ENCODE measurements at regions not wholly inside any gene's neighbourhood (a gene's known extent, or its start where the extent isn't known, plus 50 kb on each side); places are given as distances from the start of the nearest gene placed in this dataset.

DNA sequence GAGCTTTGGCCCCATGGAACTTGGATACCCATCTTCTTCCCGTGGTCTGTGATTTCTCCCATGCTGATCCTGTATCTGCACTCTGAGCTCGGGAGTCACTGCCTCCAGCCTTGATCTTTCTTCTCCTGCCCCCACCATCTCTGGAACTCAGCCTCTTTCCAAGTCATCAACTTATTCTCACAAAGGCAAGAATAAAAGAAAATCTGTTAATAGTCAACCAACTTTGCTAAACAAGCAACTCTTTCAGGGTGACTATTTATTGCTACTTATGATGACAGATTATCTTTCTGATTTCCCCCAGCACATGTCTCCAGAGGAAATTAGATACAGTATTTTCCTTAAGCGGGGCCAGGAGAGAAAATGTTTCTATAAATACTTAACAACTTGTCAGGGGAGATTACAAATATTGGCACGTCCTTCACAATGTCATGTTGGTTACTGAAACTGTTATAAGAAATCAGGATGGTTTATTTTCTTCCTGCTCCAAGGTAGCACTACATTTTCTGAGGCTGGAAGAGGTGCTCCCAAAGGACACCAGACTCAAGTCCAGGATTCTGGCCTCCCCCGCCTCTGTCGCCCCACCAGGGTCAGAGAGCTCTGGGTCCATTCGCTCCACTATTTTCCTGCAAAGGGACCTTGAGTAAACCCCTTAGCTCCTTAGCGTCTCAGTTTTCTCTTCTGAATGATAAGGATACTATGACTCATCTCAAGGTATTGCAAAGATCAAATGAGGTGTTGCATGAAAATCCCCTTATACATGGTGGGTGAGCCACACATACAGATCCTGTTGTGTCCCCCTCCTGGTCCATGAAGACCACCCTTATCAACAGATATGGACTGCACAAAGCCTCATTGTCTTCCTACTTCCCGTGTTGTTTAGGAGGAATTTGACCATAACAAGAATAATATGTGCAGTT lies 205.2 kb upstream of the WSCD1 start:
- Histone ChIP-seq H3K9me3 (ENCODE audit: control insufficient read depth, insufficient read depth, low read length) (no peaks in the 10 kb centered on the region), H3K4me1 (ENCODE audit: control insufficient read depth, low read length) (no peaks in the 10 kb centered on the region), H3K27me3 (ENCODE audit: control insufficient read depth, low read length) (no peaks in the 10 kb centered on the region), H3K4me3 (ENCODE audit: low read length) (no peak overlapping the region), H3K79me2 (ENCODE audit: control insufficient read depth, low read length) (no peaks in the 10 kb centered on the region), H3K36me3 (ENCODE audit: control insufficient read depth, low read length) (no peaks in the 10 kb centered on the region), H3K27ac (ENCODE audit: low read depth, low read length) (no peak overlapping the region), H3F3A (ENCODE audit: control insufficient read depth, insufficient read depth) (no peaks in the 10 kb centered on the region), H3K4me2 (ENCODE audit: low read length) (no peak overlapping the region), H4K20me1 (ENCODE audit: control insufficient read depth, insufficient read depth, low read depth, low read length) (no peaks in the 10 kb centered on the region), H3K9me2 (replicated peaks; ENCODE audit: control insufficient read depth, low read length) (no peaks in the 10 kb centered on the region)
- TF ChIP-seq, protein P1, sequence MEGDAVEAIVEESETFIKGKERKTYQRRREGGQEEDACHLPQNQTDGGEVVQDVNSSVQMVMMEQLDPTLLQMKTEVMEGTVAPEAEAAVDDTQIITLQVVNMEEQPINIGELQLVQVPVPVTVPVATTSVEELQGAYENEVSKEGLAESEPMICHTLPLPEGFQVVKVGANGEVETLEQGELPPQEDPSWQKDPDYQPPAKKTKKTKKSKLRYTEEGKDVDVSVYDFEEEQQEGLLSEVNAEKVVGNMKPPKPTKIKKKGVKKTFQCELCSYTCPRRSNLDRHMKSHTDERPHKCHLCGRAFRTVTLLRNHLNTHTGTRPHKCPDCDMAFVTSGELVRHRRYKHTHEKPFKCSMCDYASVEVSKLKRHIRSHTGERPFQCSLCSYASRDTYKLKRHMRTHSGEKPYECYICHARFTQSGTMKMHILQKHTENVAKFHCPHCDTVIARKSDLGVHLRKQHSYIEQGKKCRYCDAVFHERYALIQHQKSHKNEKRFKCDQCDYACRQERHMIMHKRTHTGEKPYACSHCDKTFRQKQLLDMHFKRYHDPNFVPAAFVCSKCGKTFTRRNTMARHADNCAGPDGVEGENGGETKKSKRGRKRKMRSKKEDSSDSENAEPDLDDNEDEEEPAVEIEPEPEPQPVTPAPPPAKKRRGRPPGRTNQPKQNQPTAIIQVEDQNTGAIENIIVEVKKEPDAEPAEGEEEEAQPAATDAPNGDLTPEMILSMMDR (IDR thresholded peaks at IDR 0.05; ENCODE audit: low read depth, low read length, poor library complexity, severe bottlenecking): no peak
- TF ChIP-seq EZH2phosphoT487 (IDR thresholded peaks at IDR 0.05; ENCODE audit: borderline replicate concordance, low read length): no peak

DNA sequence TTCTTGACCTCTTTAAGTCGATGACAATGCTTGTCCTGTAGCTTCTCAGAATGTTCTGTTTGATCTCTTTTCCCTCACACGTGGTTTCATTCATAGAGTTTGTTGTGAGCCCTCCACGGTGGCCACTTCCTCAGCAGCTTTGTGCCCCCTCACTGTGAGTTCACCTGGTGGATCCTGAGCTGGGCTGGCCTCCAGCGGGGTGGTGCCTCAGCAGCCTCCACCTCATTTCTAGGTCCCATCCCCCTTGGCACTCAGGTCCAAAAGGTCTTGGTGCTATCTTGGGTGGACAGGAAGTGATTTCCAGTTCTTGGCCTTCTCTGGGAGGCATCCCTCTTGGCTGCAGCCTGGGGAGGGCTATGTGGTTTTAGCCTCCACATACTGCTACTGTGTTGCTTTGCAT lies 203.2 kb upstream of the WSCD1 start:
- Histone ChIP-seq H3F3A (ENCODE audit: control insufficient read depth, insufficient read depth) (no peaks in the 10 kb centered on the region), H3K4me1 (ENCODE audit: control insufficient read depth, low read length) (no peaks in the 10 kb centered on the region), H4K20me1 (ENCODE audit: control insufficient read depth, insufficient read depth, low read depth, low read length) (no peaks in the 10 kb centered on the region), H3K4me2 (ENCODE audit: low read length) (no peak overlapping the region), H3K27ac (ENCODE audit: low read depth, low read length) (no peak overlapping the region), H3K36me3 (ENCODE audit: control insufficient read depth, low read length) (no peaks in the 10 kb centered on the region), H3K27me3 (ENCODE audit: control insufficient read depth, low read length) (no peaks in the 10 kb centered on the region), H3K4me3 (ENCODE audit: low read length) (no peak overlapping the region), H3K79me2 (ENCODE audit: control insufficient read depth, low read length) (no peaks in the 10 kb centered on the region), H3K9me3 (ENCODE audit: control insufficient read depth, insufficient read depth, low read length) (no peaks in the 10 kb centered on the region), H3K9me2 (replicated peaks; ENCODE audit: control insufficient read depth, low read length) (no peaks in the 10 kb centered on the region)
- TF ChIP-seq, protein P1 (IDR thresholded peaks at IDR 0.05; ENCODE audit: low read depth, low read length, poor library complexity, severe bottlenecking): no peak
- no peak for TF ChIP-seq EZH2phosphoT487 (IDR thresholded peaks at IDR 0.05; ENCODE audit: borderline replicate concordance, low read length)

DNA sequence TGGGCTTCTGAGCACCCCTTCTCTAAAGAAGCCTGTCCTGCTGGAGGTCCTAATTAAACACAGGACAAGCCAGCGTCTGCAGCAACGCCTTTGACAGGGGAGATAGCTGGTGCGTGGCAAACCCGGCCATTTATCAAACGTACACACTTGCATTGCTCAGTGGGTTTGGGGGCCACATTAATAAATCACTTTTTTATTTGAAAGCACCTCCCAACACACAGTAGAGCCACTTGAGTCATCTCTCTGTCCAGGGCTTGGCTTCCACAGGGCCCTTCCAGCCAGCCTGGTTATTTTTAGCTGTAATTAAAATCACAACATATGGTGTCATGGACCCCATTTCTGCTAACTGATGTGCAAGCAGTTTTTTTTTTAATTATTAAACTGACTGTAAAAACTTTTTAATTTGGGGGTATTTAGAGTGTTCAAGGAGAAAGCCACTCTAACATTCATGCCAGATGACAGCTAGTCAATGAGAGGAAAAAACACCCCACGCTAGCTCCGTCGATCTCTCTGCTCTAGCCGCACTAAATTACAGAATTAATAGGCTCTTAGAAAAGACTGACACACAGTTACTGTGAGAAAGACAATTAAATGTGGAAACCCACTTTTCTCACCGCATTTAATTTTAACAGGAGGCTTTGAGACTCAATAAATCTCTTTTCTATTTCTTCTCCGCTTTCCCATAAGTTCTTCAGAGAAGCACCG lies 201.0 kb upstream of the WSCD1 start:
- H3K9me3 ChIP-seq (ENCODE audit: control insufficient read depth, insufficient read depth, low read length): no peaks in the 10 kb centered on the region
- no peaks in the 10 kb centered on the region for H3K4me1 ChIP-seq (ENCODE audit: control insufficient read depth, low read length)
- no peaks in the 10 kb centered on the region for H3F3A ChIP-seq (ENCODE audit: control insufficient read depth, insufficient read depth)
- no peaks in the 10 kb centered on the region for H3K36me3 ChIP-seq (ENCODE audit: control insufficient read depth, low read length)
- H3K27ac ChIP-seq (ENCODE audit: low read depth, low read length): no peak overlapping the region
- no peak overlapping the region for H3K4me3 ChIP-seq (ENCODE audit: low read length)
- no peaks in the 10 kb centered on the region for H3K9me2 ChIP-seq (replicated peaks; ENCODE audit: control insufficient read depth, low read length)
- H4K20me1 ChIP-seq (ENCODE audit: control insufficient read depth, insufficient read depth, low read depth, low read length): no peaks in the 10 kb centered on the region
- no peaks in the 10 kb centered on the region for H3K79me2 ChIP-seq (ENCODE audit: control insufficient read depth, low read length)
- H3K4me2 ChIP-seq (ENCODE audit: low read length): no peak overlapping the region
- no peaks in the 10 kb centered on the region for H3K27me3 ChIP-seq (ENCODE audit: control insufficient read depth, low read length)
- TF ChIP-seq EZH2phosphoT487 (IDR thresholded peaks at IDR 0.05; ENCODE audit: borderline replicate concordance, low read length): no peak
- TF ChIP-seq, protein P1 (IDR thresholded peaks at IDR 0.05; ENCODE audit: low read depth, low read length, poor library complexity, severe bottlenecking): no peak
